Cerebellar cortex (tissue), 1 donor: ENCODE measurements at regions not wholly inside any gene's neighbourhood (a gene's known extent, or its start where the extent isn't known, plus 50 kb on each side); places are given as distances from the start of the nearest gene placed in this dataset.
"Not testable (repeated sequence)": the region's sequence is repeated elsewhere in the genome, so short reads cannot be mapped to it uniquely, and the experiment has no call there.

Source experiments
- DNase-seq: peaks from one replicate; pipeline ENCODE4 v3.0.0-alpha.2; 2015; ENCODE audit warnings: low spot score

DNA sequence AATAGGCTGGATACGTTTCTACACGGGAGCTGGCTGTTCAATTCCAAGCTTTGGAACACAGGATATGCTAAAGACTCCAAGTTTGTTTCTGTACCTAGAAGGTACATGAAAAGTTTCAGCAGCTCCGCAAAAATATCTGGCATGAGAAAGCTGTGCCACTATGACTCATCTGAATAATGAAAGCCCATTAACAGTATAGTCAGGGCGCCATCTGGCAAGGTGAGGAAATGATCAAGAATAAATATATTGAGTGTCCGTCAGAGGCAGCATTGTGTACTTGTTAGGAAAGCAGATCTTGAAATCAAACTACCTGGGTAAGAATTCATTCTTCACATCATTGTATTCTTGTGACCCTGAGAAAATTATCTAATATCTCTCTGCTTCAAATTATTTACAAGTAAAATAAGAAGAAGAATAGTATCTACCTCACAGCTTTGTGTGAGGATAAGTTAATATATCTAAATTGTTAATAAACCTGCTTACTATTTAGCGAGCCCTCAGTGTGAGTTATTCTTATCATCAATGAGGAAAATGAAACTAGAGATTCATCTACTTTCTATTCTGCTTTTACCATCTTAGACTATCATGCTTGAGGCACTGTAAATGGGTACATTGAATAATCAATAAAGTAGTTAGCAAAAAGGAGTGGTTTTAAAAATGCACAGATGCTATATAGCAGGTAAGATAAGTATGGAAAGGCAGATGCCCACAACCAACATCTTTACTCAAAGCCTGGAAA is 53.5 kb downstream of the FSCB start:
- no peak for DNase-seq

DNA sequence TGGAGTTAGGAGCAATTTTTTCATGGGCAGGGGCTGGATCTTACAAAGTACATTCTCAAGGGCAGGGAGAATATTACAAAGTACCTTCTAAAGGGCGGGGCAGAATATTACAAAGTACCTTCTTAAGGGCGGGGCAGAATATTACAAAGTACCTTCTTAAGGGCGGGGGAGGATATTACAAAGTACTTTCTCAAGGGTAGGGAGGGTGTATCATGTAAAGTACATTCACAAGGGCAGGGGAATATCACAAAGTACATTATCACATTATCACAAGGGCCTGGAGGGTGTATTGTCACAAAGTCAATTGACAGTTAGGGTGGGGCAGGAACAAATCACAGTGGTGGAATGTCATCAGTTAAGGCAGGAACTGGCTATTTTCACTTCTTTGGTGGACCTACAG is 56.9 kb downstream of the FSCB start:
- DNase-seq, result not testable (repeated sequence)

DNA sequence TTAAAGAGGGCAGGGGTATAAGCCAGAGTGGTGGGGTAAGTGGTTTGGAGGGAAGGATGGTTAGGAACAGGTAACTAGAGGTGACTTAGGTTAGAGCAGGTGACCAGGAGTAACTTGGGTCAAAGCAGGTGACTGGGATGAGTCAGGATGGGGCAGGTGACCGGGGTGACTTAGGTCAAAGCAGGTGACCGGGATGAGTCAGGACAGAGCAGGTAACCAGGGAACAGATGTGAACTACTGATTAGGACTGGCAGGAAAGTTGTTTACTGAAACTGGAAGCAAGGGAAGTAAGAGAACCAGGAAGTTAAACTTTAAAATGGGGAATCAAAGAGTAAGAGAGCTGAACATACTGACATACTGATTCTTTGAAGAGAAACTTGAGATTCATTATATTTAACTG is 57.4 kb downstream of the FSCB start:
- DNase-seq, result no peak

DNA sequence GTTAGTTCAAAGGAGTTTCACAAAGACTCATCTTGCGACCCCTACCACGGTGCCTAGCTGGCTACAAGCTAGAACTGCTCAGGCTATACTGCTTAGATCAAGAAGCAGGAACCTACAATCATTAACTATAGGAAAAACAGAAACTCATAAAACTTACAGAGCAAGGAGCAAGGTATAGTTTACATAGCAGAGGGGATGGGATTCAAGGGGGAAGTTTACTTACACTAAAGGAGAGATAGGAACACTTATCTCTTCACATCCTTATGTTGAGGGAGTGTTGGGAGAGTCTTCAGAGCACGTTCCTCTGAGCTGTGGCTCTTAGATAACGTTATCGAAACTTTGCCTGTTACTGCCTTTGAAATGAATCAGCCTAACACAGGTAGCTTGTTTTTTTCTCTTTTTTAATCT is 58.1 kb downstream of the FSCB start:
- DNase-seq, result no peak

DNA sequence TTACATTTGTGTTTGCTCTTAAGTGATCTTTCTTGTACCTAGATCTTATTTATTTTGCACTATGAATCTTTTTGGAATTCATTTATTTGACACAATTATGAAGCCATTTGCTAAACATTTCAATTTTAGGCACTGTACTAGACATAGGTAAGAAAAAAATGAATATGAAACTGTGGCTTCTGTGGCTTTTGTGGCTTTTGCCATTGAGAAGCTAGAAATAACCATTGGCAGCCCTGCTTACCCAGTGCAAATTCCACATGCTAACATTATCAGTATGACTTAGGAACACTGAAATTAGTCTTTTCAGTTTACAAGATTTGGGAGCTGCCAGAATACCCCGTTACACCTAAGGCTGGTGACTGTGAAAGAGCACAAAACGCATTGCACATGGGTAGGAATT is 60.1 kb downstream of the FSCB start:
- DNase-seq, result no peak

DNA sequence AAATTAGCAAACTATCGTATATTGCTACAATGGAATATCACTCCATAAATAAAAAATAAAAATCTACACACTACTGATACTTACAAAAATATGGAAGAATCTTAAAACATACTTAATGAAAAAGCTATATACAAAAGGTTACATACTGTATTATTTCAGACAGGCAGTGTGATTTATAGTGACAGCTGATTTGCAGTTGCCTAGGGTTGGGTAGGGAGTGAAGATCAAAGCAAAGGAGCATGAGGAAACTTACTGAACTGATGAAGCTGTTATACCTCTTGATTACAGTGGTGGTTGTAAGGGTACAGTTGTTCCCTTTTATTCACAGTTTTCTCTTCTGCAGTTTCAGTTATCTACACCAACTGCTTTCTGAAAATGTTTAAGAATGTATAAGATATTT is 62.6 kb downstream of the FSCB start:
- DNase-seq, result no peak

DNA sequence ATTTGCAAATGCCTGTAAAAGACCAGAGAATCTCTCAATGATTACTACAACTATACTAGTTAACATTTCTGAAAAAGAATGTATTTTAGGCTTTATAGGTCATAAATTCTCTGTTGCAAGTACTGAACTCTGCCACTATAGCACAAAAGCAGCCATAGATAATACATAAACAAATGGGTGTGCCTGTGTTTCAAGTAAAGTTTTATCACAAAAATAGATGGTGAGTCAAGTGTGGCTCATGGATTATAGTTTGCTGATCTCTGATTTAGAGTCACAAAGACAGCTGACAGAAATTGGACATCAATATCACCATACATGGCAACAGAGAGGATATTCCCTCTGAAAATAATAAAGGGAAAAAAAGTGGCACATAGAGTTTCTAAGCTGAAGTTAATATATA is 68.1 kb downstream of the FSCB start:
- DNase-seq, result no peak

DNA sequence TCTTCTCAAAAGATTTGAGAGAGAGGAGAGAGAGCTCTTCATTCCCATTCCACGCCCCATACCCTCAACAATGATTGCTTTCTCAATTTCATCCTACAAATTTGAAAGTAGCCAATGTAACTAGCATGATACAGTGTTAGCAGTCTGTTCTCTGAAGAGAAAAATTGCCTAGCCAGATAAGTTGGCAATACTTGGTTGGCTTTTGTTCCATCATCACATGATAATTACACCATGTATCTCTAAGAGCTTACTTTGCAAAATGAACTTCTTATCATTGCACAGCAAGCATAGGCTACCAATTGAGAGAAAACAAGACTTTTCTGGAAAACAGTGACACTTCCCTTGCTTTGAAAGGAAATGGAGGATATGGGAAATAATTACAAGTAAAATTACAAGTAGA is 68.9 kb downstream of the FSCB start:
- DNase-seq, result no peak

DNA sequence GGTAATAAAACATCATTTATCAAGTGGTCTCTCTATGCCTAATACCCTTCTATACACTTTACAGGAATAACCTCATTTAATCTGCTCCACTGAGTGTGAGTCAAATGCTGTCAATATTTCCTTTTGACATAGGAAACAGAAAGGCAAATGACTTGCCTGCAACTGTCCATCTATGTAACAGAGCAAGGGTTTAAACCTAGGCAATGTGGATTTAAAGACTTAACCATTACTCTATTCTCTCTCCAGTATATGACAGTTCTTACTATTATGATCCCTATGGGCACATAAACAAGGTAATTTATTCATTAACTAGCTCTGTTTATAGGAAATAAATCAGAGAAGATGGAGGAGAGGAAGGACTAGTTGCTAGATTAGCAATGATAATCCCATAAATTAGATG is 70.6 kb downstream of the FSCB start:
- no peak for DNase-seq

DNA sequence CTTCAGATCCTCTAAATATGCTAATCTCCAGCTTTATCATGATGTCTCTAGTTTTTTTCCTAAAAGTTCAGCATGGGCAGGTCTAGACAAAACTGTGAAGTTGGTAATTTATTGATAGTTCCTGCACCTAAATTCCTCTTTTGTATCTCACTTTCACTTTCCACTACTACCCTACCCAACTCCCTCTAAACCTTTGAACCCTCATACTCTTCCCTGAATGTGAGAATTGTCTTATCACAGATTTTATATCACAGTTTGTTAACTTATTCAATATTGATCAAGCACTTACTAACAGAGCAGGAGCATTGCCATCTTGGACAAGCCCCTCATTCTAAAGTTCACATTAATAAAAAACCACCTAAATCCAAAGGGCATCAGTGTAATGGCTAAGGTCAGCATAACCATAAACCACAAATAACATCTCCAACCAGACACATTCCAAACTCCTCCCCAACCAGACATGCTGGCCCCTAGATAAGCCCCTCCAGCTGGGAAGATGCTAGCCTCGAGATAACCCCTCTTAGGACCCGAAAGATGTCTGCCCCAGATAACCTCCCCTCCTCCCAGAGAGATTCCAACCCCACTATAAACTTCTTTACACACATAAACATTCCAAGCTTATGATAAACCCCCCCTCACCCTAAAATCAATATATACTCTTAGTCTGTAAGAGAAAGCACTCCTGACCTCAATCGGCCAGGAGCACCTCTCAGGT is 78.7 kb downstream of the FSCB start:
- DNase-seq, result no peak

DNA sequence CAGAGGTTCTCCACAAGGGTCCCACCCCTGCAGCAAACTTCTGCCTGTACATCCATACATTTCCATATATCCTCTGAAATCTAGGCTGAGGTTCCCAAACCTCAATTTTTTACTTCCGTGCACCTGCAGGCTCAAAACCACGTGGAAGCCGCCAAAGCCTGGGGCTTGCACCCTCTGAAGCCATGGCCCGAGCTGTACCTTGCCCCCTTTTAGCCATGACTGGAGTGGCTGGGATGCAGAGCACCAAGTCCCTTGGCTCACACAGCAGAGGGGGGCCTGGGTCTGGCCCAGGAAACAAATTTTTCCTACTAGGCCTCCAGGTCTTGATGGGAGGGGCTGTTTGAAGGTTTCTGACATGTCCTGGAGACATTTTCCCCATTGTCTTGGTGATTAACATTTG is 84.4 kb downstream of the FSCB start:
- no peak for DNase-seq

DNA sequence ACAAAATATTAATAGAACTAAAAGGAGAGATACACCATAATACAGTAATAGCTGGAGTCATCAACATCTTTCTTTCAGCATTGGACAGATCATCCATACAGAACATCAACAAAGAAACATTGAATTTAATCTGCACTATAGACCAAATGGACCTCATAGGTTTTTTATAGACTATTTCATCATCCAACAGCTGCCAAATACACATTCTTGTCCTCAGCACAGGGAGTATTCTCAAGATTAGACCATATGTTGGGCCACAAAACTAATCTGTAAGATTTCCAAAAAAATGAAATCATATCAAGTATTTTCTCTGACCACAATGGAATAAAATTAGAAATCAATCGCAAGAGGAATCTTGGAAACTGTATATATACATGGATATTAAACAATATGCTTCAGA is 86.9 kb downstream of the FSCB start:
- no peak for DNase-seq

DNA sequence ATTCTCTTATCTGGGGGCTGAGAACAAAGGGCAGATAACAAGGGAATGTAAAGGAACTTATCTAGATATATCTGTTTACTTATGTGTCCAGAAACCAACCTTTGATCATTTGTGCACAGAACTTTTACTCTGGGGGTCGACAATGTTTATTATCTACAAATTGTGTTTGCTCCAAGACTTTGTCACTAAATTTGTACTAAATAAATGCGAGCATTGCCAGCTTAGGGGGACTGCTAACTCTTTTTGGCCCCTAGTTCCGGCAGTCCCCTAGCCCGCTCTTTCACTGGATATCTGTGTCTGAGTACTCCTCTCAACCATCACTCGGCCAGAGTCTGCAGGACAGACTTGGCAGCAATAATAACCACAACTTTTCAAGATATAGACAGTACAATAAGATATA is 88.2 kb downstream of the FSCB start:
- DNase-seq, result no peak

DNA sequence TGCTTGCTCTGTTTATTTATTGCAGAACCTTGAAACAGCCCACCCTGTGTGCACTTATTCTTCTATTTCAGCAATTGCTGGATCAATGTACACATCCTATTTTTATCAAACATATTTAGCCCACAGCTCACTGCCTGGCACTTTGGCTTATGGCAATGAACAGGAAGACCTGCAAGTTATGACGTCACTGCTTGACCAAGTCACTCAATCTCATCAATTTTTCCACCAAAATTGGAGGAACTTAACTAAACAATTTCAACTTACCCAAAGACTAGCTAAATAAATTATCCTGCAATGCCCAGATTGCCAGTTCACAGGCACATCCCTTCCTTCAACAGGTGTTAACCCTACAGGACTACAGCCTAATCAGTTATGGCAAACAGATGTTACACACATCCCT is 89.3 kb downstream of the FSCB start:
- no peak for DNase-seq

DNA sequence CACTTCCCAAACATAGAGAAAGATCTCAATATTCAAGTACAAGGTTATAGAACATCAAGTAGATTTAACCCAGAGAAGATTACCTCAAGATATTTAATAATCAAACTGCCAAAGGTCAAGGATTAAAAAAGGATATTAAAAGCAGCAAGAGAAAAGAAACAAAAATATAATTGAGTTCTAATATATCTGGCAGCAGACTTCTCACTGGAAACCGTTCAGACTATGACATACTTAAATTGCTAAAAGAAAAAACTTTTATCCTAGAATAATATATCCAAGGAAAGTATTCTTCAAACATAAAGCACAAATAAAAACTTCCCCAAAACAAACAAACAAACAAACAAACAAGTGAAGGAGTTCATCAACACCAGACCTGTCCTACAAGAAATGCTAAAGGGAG is 92.4 kb downstream of the FSCB start:
- no peak for DNase-seq

DNA sequence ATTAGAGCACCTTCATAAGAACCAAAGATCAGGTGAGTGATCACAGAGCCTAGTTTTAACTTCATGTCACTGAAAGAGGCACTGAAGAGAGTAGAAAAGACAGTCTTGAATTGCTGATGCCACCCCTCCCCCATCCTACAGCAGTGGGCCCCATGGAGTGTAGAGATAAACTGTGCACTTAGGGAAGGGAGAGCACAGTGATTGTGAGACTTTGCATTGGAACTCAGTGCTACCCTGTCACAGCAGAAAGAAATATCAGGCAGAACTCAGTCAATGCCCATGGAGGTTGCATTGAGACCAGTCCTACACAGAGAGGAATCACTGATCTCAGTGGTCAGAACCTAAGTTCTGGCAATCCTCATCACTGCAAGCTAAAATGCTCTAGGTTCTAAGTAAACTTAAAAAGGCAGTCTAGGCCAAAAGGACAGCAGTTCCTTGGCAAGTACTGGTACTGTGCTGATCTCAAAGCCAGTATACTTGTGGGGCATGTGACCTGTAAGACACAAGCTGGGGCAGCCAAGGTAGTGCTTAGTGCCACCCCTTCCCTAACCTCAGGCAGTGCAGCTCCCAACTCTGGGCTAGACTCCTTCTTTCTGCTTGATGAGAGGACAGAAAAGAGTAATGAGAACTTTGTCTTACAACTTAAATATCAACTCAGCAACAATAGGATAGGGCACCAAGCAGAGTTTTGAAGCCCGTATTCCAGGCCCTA is 94.1 kb downstream of the FSCB start:
- no peak for DNase-seq

DNA sequence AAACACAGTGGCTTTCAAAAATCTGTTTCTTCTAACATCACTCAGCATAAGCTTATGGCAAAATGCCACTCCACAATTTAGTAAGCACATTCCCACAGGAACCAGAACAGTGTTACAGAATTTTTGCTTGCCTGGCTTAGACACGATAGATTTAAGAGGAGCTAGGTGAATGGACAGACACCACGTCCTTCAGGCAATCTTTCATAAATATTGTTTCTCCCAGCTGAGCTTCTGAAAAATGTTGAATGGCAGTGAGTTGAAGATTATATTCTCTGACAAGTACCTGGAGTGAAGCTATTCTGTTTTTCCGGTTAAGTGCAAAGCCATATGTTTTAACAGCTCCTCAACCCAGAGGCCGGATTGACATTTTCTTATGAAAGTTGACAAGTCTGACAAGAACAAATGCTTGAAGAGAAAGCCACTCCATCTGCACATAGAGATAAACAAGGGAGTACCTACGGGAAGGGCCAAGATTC is 102.0 kb downstream of the FSCB start:
- peak; percentile 39 for DNase-seq

DNA sequence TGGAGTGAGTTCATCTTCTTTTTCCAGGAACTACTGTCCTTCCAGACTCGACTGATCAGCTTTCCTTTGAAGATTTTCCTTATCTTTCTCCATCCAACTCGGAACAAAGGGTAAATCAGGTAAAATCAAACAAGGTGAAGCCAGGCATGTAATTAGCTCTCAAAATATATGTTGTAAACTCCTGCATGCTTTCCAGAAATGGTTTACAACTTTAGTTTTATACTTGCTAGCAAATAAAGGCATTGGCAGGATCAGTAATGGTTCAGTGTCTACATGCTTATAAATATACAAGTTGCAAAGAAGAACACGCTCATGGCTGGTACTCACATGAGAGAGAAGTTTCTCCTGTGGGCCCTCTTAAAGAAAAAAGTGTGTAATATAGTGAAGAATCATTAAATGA is 102.5 kb downstream of the FSCB start:
- no peak for DNase-seq

DNA sequence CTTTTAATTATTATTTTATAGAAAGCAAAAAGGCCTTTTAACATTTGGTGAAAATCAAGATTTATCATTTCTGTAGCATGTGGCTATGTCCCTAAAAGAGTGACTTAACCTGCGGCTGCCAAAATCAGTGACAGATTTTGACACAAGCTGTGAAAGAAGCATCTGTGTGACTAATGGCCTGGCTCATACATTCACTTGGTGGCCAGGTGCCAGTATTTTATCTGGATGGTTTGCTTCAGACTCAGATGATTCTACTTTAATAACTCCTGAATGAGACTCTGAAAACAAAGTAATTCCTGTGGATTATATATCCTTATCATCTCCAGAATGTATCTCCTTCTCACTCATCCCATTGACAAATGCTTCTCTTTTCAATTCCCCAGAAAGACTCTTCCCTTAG is 103.0 kb downstream of the FSCB start:
- DNase-seq, result peak; percentile 66

DNA sequence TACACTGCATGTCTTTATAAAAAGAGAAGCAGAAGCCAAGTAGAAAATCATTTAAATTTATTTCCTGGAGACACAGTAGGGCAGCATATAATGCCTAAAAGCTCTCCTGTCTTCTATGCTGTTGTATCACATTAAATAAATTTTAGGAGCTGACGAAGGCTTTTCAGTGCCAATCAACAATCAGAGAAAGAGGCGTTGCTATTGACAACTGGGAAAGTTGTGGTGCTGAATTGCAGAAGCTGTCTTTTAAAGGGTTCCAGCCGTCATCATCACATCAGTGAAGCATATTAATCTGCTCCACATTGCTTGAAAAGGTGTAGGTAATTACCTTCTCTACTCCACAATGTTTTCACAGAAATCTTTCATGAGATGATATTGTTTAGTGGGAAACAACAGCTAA is 103.9 kb downstream of the FSCB start:
- no peak for DNase-seq

DNA sequence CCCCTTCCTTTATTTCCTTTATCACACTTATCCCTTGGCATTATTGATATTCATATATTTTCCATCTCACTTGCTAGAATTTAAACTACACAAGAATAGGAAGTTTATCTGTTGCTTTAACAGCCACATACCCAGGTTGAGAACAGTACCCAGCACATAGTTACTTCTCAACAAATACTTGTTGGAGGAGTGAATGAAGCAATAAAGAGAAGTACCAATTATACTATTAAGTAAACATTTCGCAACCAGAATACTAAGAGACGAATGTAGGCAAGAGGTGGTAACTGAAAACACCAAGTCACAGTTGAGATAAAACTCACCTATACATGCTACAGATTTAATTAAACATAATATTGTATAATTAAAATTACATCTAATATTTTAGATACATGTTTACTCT is 110.9 kb downstream of the FSCB start:
- no peak for DNase-seq

DNA sequence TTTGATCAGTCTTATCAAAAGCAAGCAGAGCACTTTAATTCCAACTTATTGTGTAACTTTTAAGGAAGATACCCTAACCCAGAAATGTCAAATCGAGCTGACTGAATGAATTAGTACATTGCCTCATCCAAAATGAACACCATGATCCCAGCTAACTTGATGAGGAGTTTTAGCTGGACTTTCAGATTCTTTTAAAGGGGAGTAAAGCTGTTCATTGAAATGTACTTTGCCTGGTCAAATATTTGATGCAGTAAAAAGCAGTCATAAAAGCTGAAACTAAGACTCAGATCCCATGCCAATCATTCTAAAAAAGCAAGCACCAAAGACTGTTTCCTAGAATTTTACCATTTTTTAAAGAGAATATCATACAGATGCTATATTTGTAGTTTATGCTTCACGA is 114.1 kb downstream of the FSCB start:
- DNase-seq, result no peak

DNA sequence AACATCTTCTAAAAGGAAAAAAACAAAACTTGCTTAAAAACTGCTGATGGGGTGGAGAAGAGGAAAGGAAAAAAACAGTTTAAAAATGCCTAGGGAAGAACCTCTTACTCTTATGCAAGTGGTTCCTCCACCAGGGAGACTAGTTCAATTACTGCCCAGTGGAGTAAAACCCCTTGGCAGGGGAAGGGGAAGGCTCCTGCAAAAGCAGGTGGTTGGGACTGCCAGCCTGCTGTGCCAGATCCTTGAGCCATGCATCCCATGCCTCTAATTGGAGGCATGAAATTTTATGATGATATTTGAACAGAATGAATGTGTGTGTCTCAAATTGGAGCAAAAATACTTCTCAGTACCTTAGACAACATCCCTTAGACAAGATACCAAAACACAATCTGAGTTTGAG is 118.8 kb downstream of the FSCB start:
- DNase-seq, result no peak
